Naive thymus-derived CD4-positive, alpha-beta T cell (primary cell): ENCODE measurements at regions not wholly inside any gene's neighbourhood (a gene's known extent, or its start where the extent isn't known, plus 50 kb on each side); places are given as distances from the start of the nearest gene placed in this dataset.

Experiments used
- ATAC-seq: fragments of 150-1000 bp; cut with Tn5 transposase; 2 replicates; pipeline ENCODE4 v1.10.0; 2021; ENCODE audit warnings: mild to moderate bottlenecking, moderate library complexity
- CTCF ChIA-PET: fragments of 350-600 bp; sonication (Branson Sonifier 250); formaldehyde crosslinking; loops from one replicate; lab custom pipeline; 2021; ENCODE audit warnings: antibody characterized with exemption; lab: Charles Lee
- POLR2A ChIA-PET: fragments of 350-600 bp; sonication (Branson Sonifier 250); formaldehyde crosslinking; loops from one replicate; lab custom pipeline; 2021; ENCODE audit warnings: antibody characterized with exemption, inconsistent platforms; lab: Charles Lee
- DNase-seq, 9 donors: peaks; one replicate each; pipeline versions ENCODE4 v3.0.0 to v3.0.0-alpha.2; 2020 to 2022; ENCODE audit warnings: mixed read lengths in 1 of 9
- H3K27ac ChIP-seq: one replicate; pipeline ENCODE4 v1.7.0; 2013; ENCODE audit warnings: mild to moderate bottlenecking, low read depth, low read length, moderate library complexity
- H3K27me3 ChIP-seq, 2 donors: one replicate each; pipeline ENCODE4 v1.7.0; 2013; ENCODE audit warnings: low read length in 2 of 2, mild to moderate bottlenecking in 2 of 2, moderate library complexity in 2 of 2; ENCODE audit not compliant: control insufficient read depth in 2 of 2, insufficient read depth in 2 of 2
- H3K36me3 ChIP-seq, 3 experiments: 1 replicate in 2 of 3; 2 replicates in 1 of 3; pipeline ENCODE4 v1.7.0; 2013; ENCODE audit warnings: low read length in 3 of 3, mild to moderate bottlenecking in 3 of 3, moderate library complexity in 1 of 3; ENCODE audit not compliant: insufficient read depth in 3 of 3, control insufficient read depth in 2 of 3
- H3K4me1 ChIP-seq, 2 donors: one replicate each; pipeline ENCODE4 v1.7.0; 2013; ENCODE audit warnings: low read length in 2 of 2, mild to moderate bottlenecking in 2 of 2, moderate library complexity in 1 of 2; ENCODE audit not compliant: control insufficient read depth in 2 of 2, insufficient read depth in 2 of 2
- H3K4me3 ChIP-seq: 2 replicates; pipeline ENCODE4 v1.7.0; 2013; ENCODE audit warnings: mild to moderate bottlenecking, low read length
- H3K9me3 ChIP-seq, 3 experiments: 1 replicate in 2 of 3; 2 replicates in 1 of 3; pipeline ENCODE4 v1.7.0; 2013; ENCODE audit warnings: low read length in 3 of 3; ENCODE audit not compliant: control insufficient read depth in 2 of 3
- H3K27ac Mint-ChIP-seq, 9 donors: one replicate each; pipeline ENCODE4 v1.8.0; 2020 to 2022; ENCODE audit warnings: mixed read lengths in 9 of 9, mild to moderate bottlenecking in 8 of 9, moderate library complexity in 5 of 9, inconsistent platforms in 2 of 9
- H3K27me3 Mint-ChIP-seq, 5 donors: one replicate each; pipeline ENCODE4 v1.8.0; 2021 to 2022; ENCODE audit warnings: mixed read lengths in 5 of 5, mild to moderate bottlenecking in 1 of 5
- H3K36me3 Mint-ChIP-seq, 5 donors: one replicate each; pipeline ENCODE4 v1.8.0; 2020 to 2022; ENCODE audit warnings: mixed read lengths in 5 of 5, mild to moderate bottlenecking in 3 of 5, inconsistent platforms in 1 of 5
- H3K4me1 Mint-ChIP-seq, 7 donors: one replicate each; pipeline ENCODE4 v1.8.0; 2020 to 2022; ENCODE audit warnings: mixed read lengths in 7 of 7, mild to moderate bottlenecking in 3 of 7, inconsistent platforms in 1 of 7
- H3K4me3 Mint-ChIP-seq, 10 donors: one replicate each; pipeline ENCODE4 v1.8.0; 2020 to 2022; ENCODE audit warnings: mild to moderate bottlenecking in 10 of 10, mixed read lengths in 10 of 10, moderate library complexity in 6 of 10, inconsistent platforms in 2 of 10
- H3K9me3 Mint-ChIP-seq, 11 donors: one replicate each; pipeline ENCODE4 v1.8.0; 2020 to 2022; ENCODE audit warnings: mixed read lengths in 11 of 11, mild to moderate bottlenecking in 4 of 11, inconsistent platforms in 1 of 11, moderate library complexity in 1 of 11
- intact Hi-C, 2 donors: fragments of 100-400 bp; cut with micrococcal nuclease; formaldehyde crosslinking; loops; one replicate each; pipeline ENCODE4 v1.15.1; 2023

DNA sequence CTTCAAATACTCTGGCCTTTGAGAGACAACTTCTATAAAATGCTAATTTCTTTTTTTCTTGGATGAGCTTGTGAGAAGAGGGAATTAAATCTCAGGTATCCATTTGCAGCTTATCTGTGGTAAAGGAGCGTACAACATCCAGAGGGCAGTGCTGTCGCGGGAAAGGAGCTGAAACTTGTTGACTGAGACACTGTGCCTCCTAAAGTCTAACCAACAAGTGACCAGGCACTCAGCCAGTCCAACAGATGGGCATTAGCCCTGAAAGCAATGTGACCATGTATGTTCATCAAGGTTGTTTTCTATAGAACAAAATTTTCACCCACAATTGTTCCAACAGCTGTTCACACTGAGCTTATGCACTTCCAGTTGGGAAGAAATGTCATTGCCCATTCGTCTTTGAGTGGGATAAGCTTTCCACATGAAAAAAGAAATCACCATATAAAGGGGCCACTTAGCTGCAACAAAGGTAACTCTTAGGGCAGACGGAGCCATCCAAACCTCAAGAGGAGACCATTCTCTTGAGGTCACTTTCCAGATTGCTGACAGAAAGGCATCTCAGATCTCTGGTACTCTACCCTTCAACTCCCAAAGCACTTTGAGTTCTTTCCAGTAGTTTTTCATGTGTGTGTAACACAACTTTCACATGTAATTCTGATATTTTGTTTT is 244.8 kb upstream of the NEIL3 start:
- no peak overlapping the region for H3K4me3 Mint-ChIP-seq
- Histone ChIP-seq H3K4me3 (no peak overlapping the region), H3K27me3 (no peaks in the 10 kb centered on the region), H3K27ac (no peak overlapping the region), H3K4me1 (no peaks in the 10 kb centered on the region), H3K36me3 (no peaks in the 10 kb centered on the region), H3K9me3 (no peaks in the 10 kb centered on the region)
- H3K27ac Mint-ChIP-seq: no peak overlapping the region
- H3K27me3 Mint-ChIP-seq: no peaks in the 10 kb centered on the region
- ATAC-seq (no peak), DNase-seq (no peak)
- no peaks in the 10 kb centered on the region for H3K36me3 Mint-ChIP-seq
- intact Hi-C loops: no loop called here
- H3K4me1 Mint-ChIP-seq: no peaks in the 10 kb centered on the region
- CTCF ChIA-PET: no interaction called here
- peaks cover 0 to 5% (median 0%) of the 10 kb centered on the region in 11 donors for H3K9me3 Mint-ChIP-seq
- POLR2A ChIA-PET: no interaction called here

DNA sequence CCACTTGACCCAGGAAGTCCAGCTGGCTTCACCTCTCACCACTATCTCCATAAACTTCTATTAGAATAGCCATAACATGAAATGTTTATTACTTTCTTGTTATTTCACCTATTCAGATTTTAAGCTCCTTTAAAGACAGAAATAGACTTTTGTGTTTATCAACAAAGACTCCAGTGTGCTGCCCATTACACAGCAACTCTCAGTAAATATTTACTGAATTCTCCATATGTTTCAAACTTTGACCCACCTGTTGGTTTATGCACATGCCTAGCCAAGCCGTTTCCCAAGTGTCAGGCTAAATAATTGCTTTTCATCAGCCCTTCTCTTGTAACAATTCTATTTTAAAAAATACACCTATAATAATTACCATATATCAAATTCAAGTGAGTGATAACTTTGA is 242.9 kb upstream of the NEIL3 start:
- Mint-ChIP-seq H3K4me1 (no peaks in the 10 kb centered on the region), H3K9me3 (peaks cover 0 to 5% (median 0%) of the 10 kb centered on the region in 11 donors), H3K27me3 (no peaks in the 10 kb centered on the region), H3K27ac (no peak overlapping the region), H3K4me3 (no peak overlapping the region), H3K36me3 (no peaks in the 10 kb centered on the region)
- H3K4me1 ChIP-seq: no peaks in the 10 kb centered on the region
- no peak overlapping the region for H3K4me3 ChIP-seq
- POLR2A ChIA-PET: no interaction called here
- H3K9me3 ChIP-seq: no peaks in the 10 kb centered on the region
- no peaks in the 10 kb centered on the region for H3K27me3 ChIP-seq
- CTCF ChIA-PET: no interaction called here
- DNase-seq (no peak), ATAC-seq (no peak)
- intact Hi-C loops: no loop called here
- H3K27ac ChIP-seq: no peak overlapping the region
- H3K36me3 ChIP-seq: no peaks in the 10 kb centered on the region

DNA sequence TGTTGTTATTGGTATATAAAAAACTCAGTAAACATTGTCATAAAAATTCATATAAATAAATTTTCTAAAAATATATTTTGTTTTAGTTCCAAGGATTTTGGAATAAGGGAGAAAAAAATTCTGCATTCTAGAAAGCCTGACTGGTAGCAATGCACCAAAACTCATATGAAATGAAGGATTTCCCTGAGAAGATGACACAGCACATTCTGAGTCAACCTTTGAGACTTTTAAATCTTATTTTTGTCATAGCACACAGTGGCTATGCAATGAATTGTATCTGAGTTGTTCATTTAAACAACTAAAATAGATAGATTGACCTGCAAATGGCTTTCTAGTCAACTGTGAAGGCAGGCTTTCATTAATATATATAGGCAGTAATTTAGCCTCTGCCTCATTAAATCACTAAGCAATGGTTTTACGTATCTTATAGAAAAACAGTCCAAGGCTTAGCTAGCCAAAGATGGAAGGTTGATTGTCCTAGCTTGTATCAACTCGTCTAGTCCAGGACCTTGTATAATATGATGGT is 239.1 kb upstream of the NEIL3 start:
- no peaks in the 10 kb centered on the region for H3K36me3 ChIP-seq
- no peaks in the 10 kb centered on the region for H3K27me3 ChIP-seq
- DNase-seq (no peak), ATAC-seq (no peak)
- no peak overlapping the region for H3K4me3 ChIP-seq
- Mint-ChIP-seq H3K27ac (no peak overlapping the region), H3K27me3 (peaks cover 0 to 5% (median 0%) of the 10 kb centered on the region in 5 donors), H3K9me3 (no peaks in the 10 kb centered on the region), H3K4me1 (no peaks in the 10 kb centered on the region), H3K4me3 (no peak overlapping the region), H3K36me3 (no peaks in the 10 kb centered on the region)
- H3K27ac ChIP-seq: no peak overlapping the region
- intact Hi-C loops: no loop called here
- ChIA-PET POLR2A (no interaction called here), CTCF (no interaction called here)
- H3K9me3 ChIP-seq: no peaks in the 10 kb centered on the region
- H3K4me1 ChIP-seq: no peaks in the 10 kb centered on the region

DNA sequence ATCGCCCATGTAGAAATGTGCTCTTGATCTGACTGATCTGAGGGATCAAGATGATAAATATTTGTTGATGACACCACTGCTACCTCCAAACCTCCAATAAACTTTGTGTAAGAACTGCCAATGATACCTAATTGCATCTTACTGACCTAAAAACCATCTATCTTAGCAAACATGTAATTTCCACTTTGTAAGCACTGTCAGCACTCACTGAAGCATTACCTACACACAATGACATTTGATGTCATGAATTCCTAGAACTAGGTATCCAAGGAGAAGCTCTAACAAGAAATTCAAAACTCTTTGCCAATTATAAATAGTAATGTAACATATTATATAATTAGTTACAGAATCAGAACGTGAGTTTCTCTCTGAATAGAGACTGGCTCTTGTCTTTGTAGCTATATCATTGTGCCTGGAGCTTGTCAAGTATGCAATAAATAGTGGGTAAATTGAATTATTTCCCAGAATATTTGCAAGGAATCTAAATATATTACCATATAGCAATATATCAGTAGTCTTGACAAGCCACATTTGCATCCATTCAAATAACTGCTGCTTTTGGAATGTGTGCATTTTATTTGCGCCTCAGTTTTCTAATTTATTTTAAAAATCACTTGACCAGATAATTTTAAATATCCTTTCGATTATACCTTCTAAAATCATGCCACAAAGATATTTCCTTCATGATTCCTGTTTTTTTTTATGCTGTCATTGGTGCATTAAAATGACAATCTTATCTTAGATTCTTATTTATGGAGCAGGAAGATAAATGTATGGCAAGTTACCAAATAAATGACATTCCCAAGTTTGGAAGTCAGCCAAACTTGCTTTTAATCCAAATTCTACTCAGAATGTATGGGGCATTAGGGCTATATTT is 232.3 kb upstream of the NEIL3 start:
- ChIA-PET POLR2A (no interaction called here), CTCF (no interaction called here)
- intact Hi-C loops: no loop called here
- H3K4me3 ChIP-seq: no peak overlapping the region
- no peak overlapping the region for H3K27ac ChIP-seq
- Mint-ChIP-seq H3K27ac (no peak overlapping the region), H3K9me3 (peaks cover 0 to 2% (median 0%) of the 10 kb centered on the region in 11 donors), H3K4me1 (no peaks in the 10 kb centered on the region), H3K4me3 (no peak overlapping the region), H3K27me3 (peaks cover 0 to 5% (median 0%) of the 10 kb centered on the region in 5 donors), H3K36me3 (no peaks in the 10 kb centered on the region)
- H3K36me3 ChIP-seq: no peaks in the 10 kb centered on the region
- DNase-seq (no peak), ATAC-seq (no peak)
- no peaks in the 10 kb centered on the region for H3K9me3 ChIP-seq
- no peaks in the 10 kb centered on the region for H3K4me1 ChIP-seq
- H3K27me3 ChIP-seq: no peaks in the 10 kb centered on the region

DNA sequence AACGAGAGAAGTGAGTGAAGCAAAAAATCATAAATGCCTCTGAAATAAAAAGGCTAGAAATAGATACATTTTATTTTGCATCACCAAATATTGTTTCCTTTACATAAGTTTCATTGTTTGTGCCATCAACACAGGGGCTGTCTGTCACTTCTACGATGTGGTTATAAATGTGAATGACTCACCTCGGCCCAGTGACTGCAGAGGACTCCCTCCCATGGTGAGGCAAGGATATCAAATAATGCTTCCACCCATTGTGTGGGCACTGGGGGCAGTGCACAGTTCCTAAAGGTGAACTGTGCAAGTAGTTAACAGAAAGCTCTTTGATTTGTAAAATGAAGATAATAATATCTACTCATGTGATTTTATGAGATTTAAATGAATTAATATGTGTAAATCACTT is 230.3 kb upstream of the NEIL3 start:
- intact Hi-C loops: no loop called here
- ChIA-PET POLR2A (no interaction called here), CTCF (no interaction called here)
- H3K4me1 ChIP-seq: no peaks in the 10 kb centered on the region
- H3K36me3 ChIP-seq: no peaks in the 10 kb centered on the region
- H3K4me3 ChIP-seq: no peak overlapping the region
- Mint-ChIP-seq H3K4me1 (no peaks in the 10 kb centered on the region), H3K27me3 (peaks cover 0 to 5% (median 0%) of the 10 kb centered on the region in 5 donors), H3K36me3 (no peaks in the 10 kb centered on the region), H3K9me3 (peaks cover 0 to 2% (median 0%) of the 10 kb centered on the region in 11 donors), H3K27ac (no peak overlapping the region), H3K4me3 (no peak overlapping the region)
- DNase-seq: no peak
- H3K27me3 ChIP-seq: no peaks in the 10 kb centered on the region
- no peak for ATAC-seq
- H3K9me3 ChIP-seq: no peaks in the 10 kb centered on the region
- H3K27ac ChIP-seq: no peak overlapping the region

DNA sequence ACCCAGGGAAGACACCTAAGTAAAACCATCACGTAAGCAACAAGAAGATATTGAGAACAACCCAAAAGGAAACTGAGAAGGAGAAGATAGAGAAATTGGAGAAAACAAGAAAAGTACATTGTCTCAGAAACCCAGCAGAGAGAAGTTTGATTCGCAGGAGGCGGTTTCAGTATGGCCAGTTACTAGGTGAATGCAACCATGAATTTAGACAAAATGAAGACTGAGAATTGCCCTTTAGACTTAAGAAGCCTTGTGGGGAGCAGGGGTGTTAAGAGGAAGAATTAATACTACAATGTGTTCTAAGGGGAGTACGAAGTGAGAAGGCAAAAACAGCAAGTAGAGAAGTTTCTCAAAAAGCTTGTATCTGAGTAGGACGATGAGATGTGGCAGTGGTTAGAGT is 229.3 kb upstream of the NEIL3 start:
- no peak overlapping the region for H3K27ac ChIP-seq

More for the DNA sequence above, 229.3 kb upstream of the NEIL3 start:
- no peak overlapping the region for H3K4me3 Mint-ChIP-seq
- DNase-seq: no peak
- H3K27me3 Mint-ChIP-seq: peaks cover 0 to 2% (median 0%) of the 10 kb centered on the region in 5 donors
- Histone ChIP-seq H3K9me3 (no peaks in the 10 kb centered on the region), H3K4me3 (no peak overlapping the region), H3K36me3 (no peaks in the 10 kb centered on the region), H3K27me3 (no peaks in the 10 kb centered on the region), H3K4me1 (no peaks in the 10 kb centered on the region)
- H3K27ac Mint-ChIP-seq: no peak overlapping the region
- no peak for ATAC-seq
- intact Hi-C loops: no loop called here
- ChIA-PET POLR2A (no interaction called here), CTCF (no interaction called here)
- H3K36me3 Mint-ChIP-seq: no peaks in the 10 kb centered on the region
- no peaks in the 10 kb centered on the region for H3K4me1 Mint-ChIP-seq
- peaks cover 0 to 2% (median 0%) of the 10 kb centered on the region in 11 donors for H3K9me3 Mint-ChIP-seq
